ENCODE measurements at regions not wholly inside any gene's neighbourhood (a gene's known extent, or its start where the extent isn't known, plus 50 kb on each side); places are given as distances from the start of the nearest gene placed in this dataset.
"Not testable (repeated sequence)": the region's sequence is repeated elsewhere in the genome, so short reads cannot be mapped to it uniquely, and the experiment has no call there.

GRCh38 chr4:55028196-55028595 is 97.2 kb downstream of the KDR start:
- no peak for DNase-seq

- DNase-seq = no peak
Observed at GRCh38 chr4:55027596-55027995, 97.8 kb downstream of the KDR start.

- not testable (repeated sequence) for DNase-seq
Observed at GRCh38 chr4:55025456-55025855, 99.9 kb downstream of the KDR start.

GRCh38 chr4:55023030-55023429 is 102.4 kb downstream of the KDR start:
- DNase-seq = no peak

GRCh38 chr4:55021214-55021613 is 104.2 kb downstream of the KDR start:
- DNase-seq = no peak

GRCh38 chr4:55020131-55020530 is 105.3 kb downstream of the KDR start:
- no peak for DNase-seq

GRCh38 chr4:55018978-55019377 is 106.4 kb downstream of the KDR start:
- DNase-seq = no peak

GRCh38 chr4:55018521-55018920 is 106.9 kb downstream of the KDR start:
- DNase-seq = no peak

GRCh38 chr4:55017406-55017805 is 108.0 kb downstream of the KDR start:
- no peak for DNase-seq

- no peak for DNase-seq
Observed at GRCh38 chr4:55016131-55016530, 109.3 kb downstream of the KDR start.

- no peak for DNase-seq
Observed at GRCh38 chr4:55014876-55015275, 110.5 kb downstream of the KDR start.

GRCh38 chr4:55013431-55013955 is 111.9 kb downstream of the KDR start:
- no peak for DNase-seq

GRCh38 chr4:55012363-55013230 is 112.8 kb downstream of the KDR start:
- no peak for DNase-seq

GRCh38 chr4:55011761-55012160 is 113.6 kb downstream of the KDR start:
- no peak for DNase-seq

- no peak for DNase-seq
Observed at GRCh38 chr4:55010550-55010949, 114.8 kb downstream of the KDR start.

GRCh38 chr4:55008166-55009056 is 117.0 kb downstream of the KDR start:
- no peak for DNase-seq

GRCh38 chr4:55005910-55006309 is 119.5 kb downstream of the KDR start:
- DNase-seq = no peak

GRCh38 chr4:55004831-55005230 is 120.6 kb downstream of the KDR start:
- no peak for DNase-seq

- no peak for DNase-seq
Observed at GRCh38 chr4:55002431-55002830, 123.0 kb downstream of the KDR start.

- no peak for DNase-seq
Observed at GRCh38 chr4:55001538-55001937, 123.9 kb downstream of the KDR start.

- DNase-seq = no peak
Observed at GRCh38 chr4:54999003-54999402, 126.4 kb downstream of the KDR start.

- DNase-seq = not testable (repeated sequence)
Observed at GRCh38 chr4:54993473-54994026, 131.8 kb downstream of the KDR start.

GRCh38 chr4:54992266-54992665 is 133.1 kb downstream of the KDR start:
- no peak for DNase-seq

Data from activated CD4-positive, alpha-beta T cell treated with anti-CD3 and anti-CD28 coated beads, Interleukin-2, amount 50 U/mL, for 4 hours (primary cell).